CD8-positive, alpha-beta memory T cell (primary cell): ENCODE measurements at regions not wholly inside any gene's neighbourhood (a gene's known extent, or its start where the extent isn't known, plus 50 kb on each side); places are given as distances from the start of the nearest gene placed in this dataset.

ENCODE experiments used
- CTCF ChIA-PET: fragments of 350-600 bp; sonication (Branson Sonifier 250); formaldehyde crosslinking; loops from one replicate; lab custom pipeline; 2021; ENCODE audit warnings: antibody characterized with exemption; lab: Charles Lee
- POLR2A ChIA-PET: fragments of 350-600 bp; sonication (Branson Sonifier 250); formaldehyde crosslinking; loops from one replicate; lab custom pipeline; 2021; ENCODE audit warnings: antibody characterized with exemption; lab: Charles Lee
- DNase-seq, 5 donors: peaks; one replicate each; pipeline versions ENCODE4 v3.0.0 to v3.0.0-alpha.2; 2020 to 2022; ENCODE audit warnings: mixed read lengths in 1 of 5
- H3K27ac ChIP-seq: one replicate; pipeline ENCODE4 v1.7.0; 2013; ENCODE audit warnings: low read depth, mild to moderate bottlenecking, low read length, moderate library complexity
- H3K27me3 ChIP-seq: 2 replicates; pipeline ENCODE4 v1.7.0; 2013; ENCODE audit warnings: low read length, mild to moderate bottlenecking; ENCODE audit not compliant: insufficient read depth, poor library complexity, severe bottlenecking
- H3K36me3 ChIP-seq: 2 replicates; pipeline ENCODE4 v1.7.0; 2013; ENCODE audit warnings: mild to moderate bottlenecking, low read length, moderate library complexity; ENCODE audit not compliant: insufficient read depth
- H3K4me1 ChIP-seq: 2 replicates; pipeline ENCODE4 v1.7.0; 2013; ENCODE audit warnings: mild to moderate bottlenecking, low read length, moderate library complexity; ENCODE audit not compliant: insufficient read depth
- H3K4me3 ChIP-seq: 2 replicates; pipeline ENCODE4 v1.7.0; 2013; ENCODE audit warnings: mild to moderate bottlenecking, low read length
- H3K9me3 ChIP-seq: 2 replicates; pipeline ENCODE4 v1.7.0; 2013; ENCODE audit warnings: mild to moderate bottlenecking, low read length
- H3K27ac Mint-ChIP-seq, 8 donors: one replicate each; pipeline ENCODE4 v1.8.0; 2020 to 2021; ENCODE audit warnings: mixed read lengths in 8 of 8, mild to moderate bottlenecking in 6 of 8, inconsistent platforms in 3 of 8, moderate library complexity in 3 of 8
- H3K27me3 Mint-ChIP-seq, 2 donors: one replicate each; pipeline ENCODE4 v1.8.0; 2020 to 2021; ENCODE audit warnings: mixed read lengths in 2 of 2, mild to moderate bottlenecking in 1 of 2, moderate library complexity in 1 of 2
- H3K36me3 Mint-ChIP-seq, 3 donors: one replicate each; pipeline ENCODE4 v1.8.0; 2020 to 2021; ENCODE audit warnings: mixed read lengths in 3 of 3, inconsistent platforms in 1 of 3, mild to moderate bottlenecking in 1 of 3
- H3K4me1 Mint-ChIP-seq, 3 donors: one replicate each; pipeline ENCODE4 v1.8.0; 2020 to 2021; ENCODE audit warnings: mixed read lengths in 3 of 3, inconsistent platforms in 1 of 3, mild to moderate bottlenecking in 1 of 3
- H3K4me3 Mint-ChIP-seq, 7 donors: one replicate each; pipeline ENCODE4 v1.8.0; 2020 to 2021; ENCODE audit warnings: mixed read lengths in 7 of 7, mild to moderate bottlenecking in 6 of 7, moderate library complexity in 4 of 7, inconsistent platforms in 2 of 7
- H3K9me3 Mint-ChIP-seq, 5 donors: one replicate each; pipeline ENCODE4 v1.8.0; 2020 to 2022; ENCODE audit warnings: mixed read lengths in 5 of 5, mild to moderate bottlenecking in 3 of 5, moderate library complexity in 2 of 5, inconsistent platforms in 1 of 5

DNA sequence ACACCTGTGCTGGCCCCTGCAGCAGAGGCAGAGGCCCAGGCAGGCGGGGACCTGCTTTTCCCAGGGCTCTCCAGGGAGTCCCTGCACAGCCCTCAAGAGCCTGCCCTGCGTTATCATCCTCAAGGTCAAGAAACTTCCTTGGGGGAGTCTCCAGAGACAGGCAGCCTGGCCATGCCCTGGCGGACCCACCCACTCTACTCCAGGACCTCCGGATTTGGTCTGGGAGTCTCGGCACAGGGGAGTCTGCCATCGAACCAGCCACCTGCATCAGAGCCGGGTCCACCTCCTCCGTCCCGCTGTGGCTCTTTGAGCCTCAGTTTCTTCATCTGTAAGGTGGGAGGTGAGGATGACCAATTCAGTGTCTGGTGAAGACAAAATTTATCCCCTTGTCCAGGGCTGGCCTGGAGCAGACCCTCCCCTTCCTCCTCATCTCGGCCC, 75.3 kb upstream of the TNRC6C start:
- Mint-ChIP-seq H3K4me3 (peak overlapping the region in 1 of 7 donors; percentile 92), H3K4me1 (peaks cover 81 to 96% (median 92%) of the 10 kb centered on the region in 3 donors), H3K9me3 (no peaks in the 10 kb centered on the region), H3K27me3 (peaks cover 0 to 2% of the 10 kb centered on the region in 2 donors), H3K36me3 (peaks cover 0 to 2% (median 0%) of the 10 kb centered on the region in 3 donors), H3K27ac (peak overlapping the region; percentile 98 to 100 (median 99))
- H3K4me1 ChIP-seq: peaks cover 86% of the 10 kb centered on the region
- peak overlapping the region; percentile 37 for H3K4me3 ChIP-seq
- no peaks in the 10 kb centered on the region for H3K27me3 ChIP-seq
- POLR2A ChIA-PET: interaction anchor here (0.5 to 3.4 kb wide), 4 partner anchors 37 to 329 kb away, joined by 3 to 68 read pairs (median 3); partner anchors contain the start of gene TNRC6C
- CTCF ChIA-PET: interaction anchor here (0.9 to 1.1 kb wide), 2 partner anchors 12 to 483 kb away, joined by 3 to 4 read pairs; no protein-coding TSS in a partner anchor
- no peak for DNase-seq
- no peaks in the 10 kb centered on the region for H3K9me3 ChIP-seq
- peak overlapping the region; percentile 88 for H3K27ac ChIP-seq
- H3K36me3 ChIP-seq: no peaks in the 10 kb centered on the region

DNA sequence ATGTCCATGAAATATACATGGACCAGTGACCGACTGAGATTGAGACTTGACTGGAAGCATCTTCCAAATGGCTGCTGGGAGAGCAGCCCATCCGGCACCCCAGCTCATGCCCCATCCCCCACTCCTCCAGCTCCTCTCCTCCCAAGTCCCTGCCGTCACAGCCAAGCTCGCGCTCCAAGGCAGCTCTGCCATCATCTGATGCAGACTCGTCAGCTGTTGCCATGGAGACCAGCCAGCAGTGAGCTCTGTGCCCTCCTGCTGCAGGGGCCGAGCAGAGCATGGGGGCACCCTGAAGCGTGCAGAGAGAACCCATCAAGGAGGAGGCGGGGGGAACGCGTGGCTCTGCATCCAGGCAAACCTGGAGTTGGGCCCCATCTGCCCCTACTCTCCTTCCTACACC, 74.5 kb upstream of the TNRC6C start:
- Mint-ChIP-seq H3K4me3 (peak overlapping the region in 6 of 7 donors; percentile 7 to 81 (median 18)), H3K4me1 (peaks cover 80 to 94% (median 88%) of the 10 kb centered on the region in 3 donors), H3K27me3 (peaks cover 0 to 2% of the 10 kb centered on the region in 2 donors), H3K9me3 (no peaks in the 10 kb centered on the region), H3K27ac (peak overlapping the region; percentile 96 to 100 (median 99)), H3K36me3 (peaks cover 0 to 3% (median 0%) of the 10 kb centered on the region in 3 donors)
- H3K9me3 ChIP-seq: no peaks in the 10 kb centered on the region
- peaks cover 82% of the 10 kb centered on the region for H3K4me1 ChIP-seq
- CTCF ChIA-PET: interaction anchor here (1.1 kb wide), 1 partner anchor 79 kb away, joined by 3 read pairs; no protein-coding TSS in a partner anchor
- POLR2A ChIA-PET: interaction anchor here (0.8 to 1.1 kb wide), 3 partner anchors 14 to 74 kb away, joined by 3 to 6 read pairs (median 3); partner anchors contain the start of gene TNRC6C
- no peaks in the 10 kb centered on the region for H3K27me3 ChIP-seq
- no peak overlapping the region for H3K4me3 ChIP-seq
- DNase-seq: peak in 3 of 5 donors; percentile 21 to 68 (median 62)
- H3K27ac ChIP-seq: peak overlapping the region; percentile 88
- no peaks in the 10 kb centered on the region for H3K36me3 ChIP-seq

DNA sequence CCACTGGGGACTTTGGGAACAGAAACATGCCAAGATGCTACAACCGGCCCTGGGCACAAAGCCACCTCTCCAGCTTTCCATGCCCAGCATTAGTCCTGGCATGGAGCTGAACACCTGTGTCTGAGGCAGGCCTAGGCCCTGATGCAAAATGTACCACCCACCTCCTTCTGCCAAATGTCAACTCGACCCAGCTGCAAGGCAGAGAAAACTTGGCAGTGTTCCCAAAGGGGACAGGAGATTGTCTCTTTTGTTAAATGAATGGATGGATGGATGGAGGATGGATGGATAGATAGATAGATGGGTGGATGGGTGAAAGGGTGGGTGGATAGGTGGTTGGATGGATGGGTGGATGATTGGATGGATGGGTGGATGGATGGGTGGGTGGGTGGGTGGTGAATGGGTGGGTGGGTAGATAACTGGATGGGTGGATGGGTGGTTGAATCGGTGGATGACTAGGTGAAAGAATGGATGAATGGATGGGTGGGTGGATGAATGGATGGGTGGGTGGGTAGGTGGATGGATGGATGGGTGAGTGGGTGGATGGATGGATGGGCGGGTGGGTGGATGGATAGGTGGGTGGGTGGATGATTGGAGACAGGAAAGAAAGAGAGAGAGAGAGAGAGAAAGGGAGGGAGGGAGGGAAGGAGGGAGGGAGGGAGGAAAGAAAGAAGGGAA, 73.4 kb upstream of the TNRC6C start:
- H3K27ac Mint-ChIP-seq: peak overlapping the region; percentile 98 to 100 (median 99)
- ChIA-PET CTCF (interaction anchor here (1.1 to 1.9 kb wide), 2 partner anchors 73 to 78 kb away, joined by 3 to 7 read pairs; partner anchors contain the start of gene TNRC6C), POLR2A (interaction anchor here (1.1 kb wide), 1 partner anchor 73 kb away, joined by 6 read pairs; the partner anchor contains the start of gene TNRC6C)
- H3K27me3 ChIP-seq: no peaks in the 10 kb centered on the region
- H3K36me3 Mint-ChIP-seq: peaks cover 0 to 3% (median 0%) of the 10 kb centered on the region in 3 donors
- no peaks in the 10 kb centered on the region for H3K9me3 ChIP-seq
- peaks cover 71% of the 10 kb centered on the region for H3K4me1 ChIP-seq
- no peaks in the 10 kb centered on the region for H3K36me3 ChIP-seq
- no peaks in the 10 kb centered on the region for H3K9me3 Mint-ChIP-seq
- DNase-seq: no peak
- no peak overlapping the region for H3K4me3 ChIP-seq
- peak overlapping the region in 1 of 7 donors; percentile 14 for H3K4me3 Mint-ChIP-seq
- peaks cover 0 to 2% of the 10 kb centered on the region in 2 donors for H3K27me3 Mint-ChIP-seq
- H3K4me1 Mint-ChIP-seq: peaks cover 71 to 87% (median 77%) of the 10 kb centered on the region in 3 donors
- H3K27ac ChIP-seq: no peak overlapping the region

DNA sequence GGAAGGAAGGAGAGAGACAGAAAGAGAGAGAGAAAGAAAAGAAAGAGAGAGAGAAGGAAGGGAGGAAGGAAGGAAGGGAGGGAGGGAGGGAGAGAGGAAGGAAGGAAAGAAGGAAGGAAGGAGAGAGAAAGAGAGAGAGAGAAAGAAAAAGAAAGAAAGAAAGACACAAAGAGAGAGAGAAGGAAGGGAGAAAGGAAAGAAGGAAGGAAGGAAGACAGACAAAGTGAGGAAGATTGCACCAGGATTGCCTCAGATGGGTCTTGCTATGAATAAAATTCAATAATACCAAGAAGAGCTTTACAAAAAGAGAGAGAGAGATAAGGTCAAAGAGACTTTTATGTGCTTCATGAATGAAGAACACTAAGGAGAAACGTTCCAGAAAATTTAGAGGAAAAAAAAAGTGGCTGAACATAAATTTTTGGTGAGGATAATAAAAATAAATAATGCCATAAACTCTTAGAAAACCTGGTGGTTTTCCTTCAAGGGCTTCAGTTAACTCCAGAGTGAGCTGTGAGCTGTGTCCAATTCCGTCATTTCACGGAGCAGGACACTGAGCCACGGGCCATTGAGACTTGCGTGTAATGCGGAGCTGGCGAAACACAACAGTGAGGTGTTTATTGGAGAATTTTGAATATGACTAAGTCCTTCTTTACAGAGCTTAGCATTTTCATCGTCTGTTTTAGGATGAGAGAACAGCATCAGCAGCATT, 72.7 kb upstream of the TNRC6C start:
- Mint-ChIP-seq H3K27ac (peak overlapping the region; percentile 80 to 99 (median 98)), H3K36me3 (peaks cover 0 to 3% (median 0%) of the 10 kb centered on the region in 3 donors), H3K9me3 (no peaks in the 10 kb centered on the region), H3K27me3 (peaks cover 0 to 2% of the 10 kb centered on the region in 2 donors), H3K4me3 (peak overlapping the region in 6 of 7 donors; percentile 13 to 92 (median 66)), H3K4me1 (peaks cover 64 to 79% (median 70%) of the 10 kb centered on the region in 3 donors)
- H3K4me1 ChIP-seq: peaks cover 64% of the 10 kb centered on the region
- ChIA-PET CTCF (interaction anchor here (1.9 kb wide), 1 partner anchor 73 kb away, joined by 7 read pairs; the partner anchor contains the start of gene TNRC6C), POLR2A (interaction anchor here (3.4 kb wide), 1 partner anchor 73 kb away, joined by 36 read pairs; the partner anchor contains the start of gene TNRC6C)
- H3K36me3 ChIP-seq: no peaks in the 10 kb centered on the region
- no peak overlapping the region for H3K27ac ChIP-seq
- no peaks in the 10 kb centered on the region for H3K27me3 ChIP-seq
- H3K9me3 ChIP-seq: no peaks in the 10 kb centered on the region
- no peak overlapping the region for H3K4me3 ChIP-seq
- no peak for DNase-seq

DNA sequence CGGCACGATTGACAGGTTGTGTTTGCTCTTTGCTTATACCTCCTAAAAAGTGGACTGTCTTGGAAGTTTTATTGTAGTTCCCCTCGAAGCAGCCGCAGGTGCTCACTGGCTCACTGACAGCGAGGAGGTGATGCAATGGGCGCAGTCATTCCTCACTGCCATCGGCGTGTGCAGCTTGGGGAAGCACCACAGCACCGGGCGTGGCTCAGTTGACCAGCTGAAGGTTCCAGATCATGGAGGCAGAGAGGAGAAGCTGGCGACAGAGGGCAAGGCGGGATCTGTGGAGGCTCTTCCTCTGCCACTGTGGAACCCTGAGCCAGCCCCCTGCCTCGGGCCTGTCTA, 72.1 kb upstream of the TNRC6C start:
- no peaks in the 10 kb centered on the region for H3K36me3 ChIP-seq
- CTCF ChIA-PET: interaction anchor here (1.9 kb wide), 1 partner anchor 72 kb away, joined by 7 read pairs; the partner anchor contains the start of gene TNRC6C
- no peak for DNase-seq
- no peaks in the 10 kb centered on the region for H3K9me3 ChIP-seq
- H3K9me3 Mint-ChIP-seq: no peaks in the 10 kb centered on the region
- POLR2A ChIA-PET: interaction anchor here (3.4 kb wide), 1 partner anchor 72 kb away, joined by 36 read pairs; the partner anchor contains the start of gene TNRC6C
- H3K27me3 Mint-ChIP-seq: peaks cover 0 to 2% of the 10 kb centered on the region in 2 donors
- peaks cover 58 to 74% (median 65%) of the 10 kb centered on the region in 3 donors for H3K4me1 Mint-ChIP-seq
- H3K27me3 ChIP-seq: no peaks in the 10 kb centered on the region
- H3K4me3 Mint-ChIP-seq: peak overlapping the region in 5 of 7 donors; percentile 44 to 92 (median 77)
- peaks cover 58% of the 10 kb centered on the region for H3K4me1 ChIP-seq
- peaks cover 0 to 3% (median 0%) of the 10 kb centered on the region in 3 donors for H3K36me3 Mint-ChIP-seq
- no peak overlapping the region for H3K4me3 ChIP-seq
- H3K27ac ChIP-seq: no peak overlapping the region
- peak overlapping the region; percentile 80 to 99 (median 98) for H3K27ac Mint-ChIP-seq

DNA sequence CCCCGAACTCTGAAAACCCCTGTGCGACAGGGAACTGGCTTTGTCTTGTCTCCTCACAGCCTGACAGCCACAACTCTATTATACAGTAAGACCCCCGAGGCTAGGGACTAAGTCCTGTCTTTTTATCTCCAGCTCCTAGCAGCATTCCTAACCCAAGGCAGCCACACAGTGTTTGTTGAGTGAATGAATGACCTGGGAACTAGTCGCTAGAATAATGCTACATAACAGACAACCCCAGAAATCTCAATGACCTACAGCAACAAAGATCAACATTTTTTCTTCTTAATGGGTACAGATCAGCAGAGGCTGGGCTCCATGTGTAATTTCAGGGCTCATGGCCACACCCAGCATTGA, 71.4 kb upstream of the TNRC6C start:
- H3K9me3 ChIP-seq: no peaks in the 10 kb centered on the region
- H3K27ac ChIP-seq: peak overlapping the region; percentile 97
- H3K9me3 Mint-ChIP-seq: no peaks in the 10 kb centered on the region
- H3K36me3 Mint-ChIP-seq: peaks cover 0 to 3% (median 0%) of the 10 kb centered on the region in 3 donors
- H3K4me3 ChIP-seq: peak overlapping the region; percentile 99
- H3K4me3 Mint-ChIP-seq: peak overlapping the region; percentile 77 to 96 (median 91)
- peaks cover 51 to 67% (median 58%) of the 10 kb centered on the region in 3 donors for H3K4me1 Mint-ChIP-seq
- peaks cover 51% of the 10 kb centered on the region for H3K4me1 ChIP-seq
- peak overlapping the region; percentile 95 to 99 (median 99) for H3K27ac Mint-ChIP-seq
- no peaks in the 10 kb centered on the region for H3K36me3 ChIP-seq
- no peak for DNase-seq
- CTCF ChIA-PET: interaction anchor here (1.9 kb wide), 1 partner anchor 71 kb away, joined by 7 read pairs; the partner anchor contains the start of gene TNRC6C
- peaks cover 0 to 2% of the 10 kb centered on the region in 2 donors for H3K27me3 Mint-ChIP-seq
- H3K27me3 ChIP-seq: no peaks in the 10 kb centered on the region
- POLR2A ChIA-PET: interaction anchor here (1.3 to 3.4 kb wide), 3 partner anchors 71 to 220 kb away, joined by 3 to 36 read pairs (median 5); partner anchors contain the start of gene TNRC6C

DNA sequence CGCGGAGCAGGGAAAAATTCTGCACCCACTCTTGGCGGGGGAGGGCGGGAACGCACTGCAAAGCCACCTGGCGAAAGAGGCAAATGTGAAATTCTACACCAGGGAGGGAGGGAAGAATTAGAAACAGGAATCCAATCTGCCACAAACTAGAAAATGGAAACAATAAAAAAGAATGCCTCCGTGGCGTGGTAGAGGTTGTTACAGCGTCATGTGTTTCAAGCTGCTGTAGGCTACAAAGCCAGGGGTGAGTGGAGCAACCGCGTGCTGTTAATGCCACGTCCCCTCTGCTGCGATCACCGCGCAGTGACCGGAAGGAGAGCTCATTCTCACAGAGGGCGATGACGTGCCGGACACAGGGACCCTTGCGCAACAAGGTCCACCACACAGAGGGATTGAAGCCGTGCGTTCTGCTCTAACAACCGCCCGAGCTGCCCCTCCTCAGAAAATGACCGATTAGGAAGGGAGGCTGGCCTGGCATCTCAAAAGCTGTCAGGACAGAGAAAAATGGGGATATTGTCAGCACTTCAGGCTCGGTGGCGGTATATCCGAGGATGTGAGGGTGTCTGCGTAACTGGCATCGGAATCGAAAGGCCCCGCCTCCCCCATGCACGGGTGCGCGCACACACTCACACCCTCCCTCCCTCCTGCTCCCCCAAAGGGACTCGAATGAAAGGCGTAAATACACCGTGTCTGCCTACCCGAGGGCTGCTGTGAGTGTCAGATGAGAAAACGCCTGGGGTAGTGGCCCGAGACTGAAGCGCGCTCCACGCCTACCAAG, 70.8 kb upstream of the TNRC6C start:
- peaks cover 46 to 61% (median 52%) of the 10 kb centered on the region in 3 donors for H3K4me1 Mint-ChIP-seq
- H3K4me3 Mint-ChIP-seq: peak overlapping the region; percentile 77 to 96 (median 91)
- ChIA-PET CTCF (no interaction called here), POLR2A (interaction anchor here (0.8 to 3.4 kb wide), 4 partner anchors 53 to 221 kb away, joined by 3 to 36 read pairs (median 4); partner anchors contain the start of gene TNRC6C)
- Histone ChIP-seq H3K4me1 (peaks cover 46% of the 10 kb centered on the region), H3K27ac (peak overlapping the region; percentile 97), H3K36me3 (no peaks in the 10 kb centered on the region), H3K4me3 (peak overlapping the region; percentile 99), H3K27me3 (no peaks in the 10 kb centered on the region), H3K9me3 (no peaks in the 10 kb centered on the region)
- H3K27ac Mint-ChIP-seq: peak overlapping the region; percentile 95 to 99 (median 99)
- no peaks in the 10 kb centered on the region for H3K9me3 Mint-ChIP-seq
- H3K36me3 Mint-ChIP-seq: peaks cover 0 to 3% (median 0%) of the 10 kb centered on the region in 3 donors
- peak; percentile 68 to 90 (median 84) for DNase-seq
- H3K27me3 Mint-ChIP-seq: peaks cover 0 to 2% of the 10 kb centered on the region in 2 donors
